ENCODE measurements at regions not wholly inside any gene's neighbourhood (a gene's known extent, or its start where the extent isn't known, plus 50 kb on each side); places are given as distances from the start of the nearest gene placed in this dataset.

DNA sequence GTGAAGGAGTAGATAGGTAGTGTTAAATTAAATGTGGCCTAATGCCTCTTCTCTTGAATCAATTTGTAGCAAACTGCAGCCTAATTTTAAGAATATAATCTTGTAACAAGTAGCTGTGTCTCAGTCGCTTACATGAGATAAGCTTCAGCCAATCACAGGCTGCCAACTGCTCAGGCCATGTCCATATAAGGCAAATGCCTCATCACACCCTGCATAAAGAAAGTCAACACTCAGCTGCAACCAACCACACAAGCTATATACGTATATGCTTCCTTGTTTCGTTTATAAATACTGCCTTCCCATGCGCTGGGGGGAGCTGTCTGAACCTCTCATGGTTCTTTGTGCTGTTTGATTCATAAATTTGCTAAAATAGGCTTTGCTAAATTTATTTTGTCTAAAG lies 476.3 kb downstream of the TRIB2 start (continued):
- TF ChIP-seq ZNF211 (tag by site-specific recombination; IDR thresholded peaks at IDR 0.05; ENCODE audit: low read depth) (no peak), ZBTB1 (tag by site-specific recombination; IDR thresholded peaks at IDR 0.05) (no peak)

DNA sequence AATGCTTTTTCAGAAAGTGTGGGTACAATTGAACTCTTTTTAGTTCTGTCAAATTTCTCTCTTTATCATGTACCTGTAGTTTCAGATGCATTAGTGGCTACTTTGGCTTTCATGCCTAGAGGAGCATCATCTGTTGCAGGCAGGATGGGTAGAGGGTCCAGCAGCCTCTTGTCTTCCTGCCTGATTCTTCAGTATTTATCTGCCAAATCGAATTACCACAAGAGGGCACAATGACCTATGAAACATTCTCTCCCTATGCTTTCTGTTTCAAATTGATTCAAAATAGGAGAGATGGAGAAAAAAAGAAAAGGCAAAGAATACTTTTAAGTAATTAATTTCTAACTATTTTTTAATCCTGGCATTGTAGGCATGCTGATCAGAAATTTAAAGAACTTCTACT lies 477.2 kb downstream of the TRIB2 start:
- Histone ChIP-seq H3K9me3 (ENCODE audit: control insufficient read depth, insufficient read depth, low read depth, low read length) (no peaks in the 10 kb centered on the region), H3K36me3 (ENCODE audit: control insufficient read depth in 2 of 2, insufficient read depth in 1 of 2, low read length in 2 of 2) (no peaks in the 10 kb centered on the region), H3K27ac (ENCODE audit: extremely low read depth, low read depth, low read length) (no peak overlapping the region), H3K4me3 (ENCODE audit: low read depth, low read length) (no peak overlapping the region), H3K4me1 (ENCODE audit: control insufficient read depth, insufficient read depth, low read length) (no peaks in the 10 kb centered on the region)
- no peak for TF ChIP-seq ZNF16 (tag by site-specific recombination; IDR thresholded peaks at IDR 0.05; ENCODE audit: low read depth)
- TF ChIP-seq, protein P1, sequence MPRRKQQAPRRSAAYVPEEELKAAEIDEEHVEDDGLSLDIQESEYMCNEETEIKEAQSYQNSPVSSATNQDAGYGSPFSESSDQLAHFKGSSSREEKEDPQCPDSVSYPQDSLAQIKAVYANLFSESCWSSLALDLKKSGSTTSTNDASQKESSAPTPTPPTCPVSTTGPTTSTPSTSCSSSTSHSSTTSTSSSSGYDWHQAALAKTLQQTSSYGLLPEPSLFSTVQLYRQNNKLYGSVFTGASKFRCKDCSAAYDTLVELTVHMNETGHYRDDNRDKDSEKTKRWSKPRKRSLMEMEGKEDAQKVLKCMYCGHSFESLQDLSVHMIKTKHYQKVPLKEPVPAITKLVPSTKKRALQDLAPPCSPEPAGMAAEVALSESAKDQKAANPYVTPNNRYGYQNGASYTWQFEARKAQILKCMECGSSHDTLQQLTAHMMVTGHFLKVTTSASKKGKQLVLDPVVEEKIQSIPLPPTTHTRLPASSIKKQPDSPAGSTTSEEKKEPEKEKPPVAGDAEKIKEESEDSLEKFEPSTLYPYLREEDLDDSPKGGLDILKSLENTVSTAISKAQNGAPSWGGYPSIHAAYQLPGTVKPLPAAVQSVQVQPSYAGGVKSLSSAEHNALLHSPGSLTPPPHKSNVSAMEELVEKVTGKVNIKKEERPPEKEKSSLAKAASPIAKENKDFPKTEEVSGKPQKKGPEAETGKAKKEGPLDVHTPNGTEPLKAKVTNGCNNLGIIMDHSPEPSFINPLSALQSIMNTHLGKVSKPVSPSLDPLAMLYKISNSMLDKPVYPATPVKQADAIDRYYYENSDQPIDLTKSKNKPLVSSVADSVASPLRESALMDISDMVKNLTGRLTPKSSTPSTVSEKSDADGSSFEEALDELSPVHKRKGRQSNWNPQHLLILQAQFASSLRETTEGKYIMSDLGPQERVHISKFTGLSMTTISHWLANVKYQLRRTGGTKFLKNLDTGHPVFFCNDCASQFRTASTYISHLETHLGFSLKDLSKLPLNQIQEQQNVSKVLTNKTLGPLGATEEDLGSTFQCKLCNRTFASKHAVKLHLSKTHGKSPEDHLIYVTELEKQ (tag by site-specific recombination; IDR thresholded peaks at IDR 0.05; ENCODE audit: borderline replicate concordance) = no peak
- TF ChIP-seq KLF1 (tag by site-specific recombination; IDR thresholded peaks at IDR 0.05) = no peak
- no peak for TF ChIP-seq ZFP69B (tag by site-specific recombination; IDR thresholded peaks at IDR 0.05)
- TF ChIP-seq, protein P2, sequence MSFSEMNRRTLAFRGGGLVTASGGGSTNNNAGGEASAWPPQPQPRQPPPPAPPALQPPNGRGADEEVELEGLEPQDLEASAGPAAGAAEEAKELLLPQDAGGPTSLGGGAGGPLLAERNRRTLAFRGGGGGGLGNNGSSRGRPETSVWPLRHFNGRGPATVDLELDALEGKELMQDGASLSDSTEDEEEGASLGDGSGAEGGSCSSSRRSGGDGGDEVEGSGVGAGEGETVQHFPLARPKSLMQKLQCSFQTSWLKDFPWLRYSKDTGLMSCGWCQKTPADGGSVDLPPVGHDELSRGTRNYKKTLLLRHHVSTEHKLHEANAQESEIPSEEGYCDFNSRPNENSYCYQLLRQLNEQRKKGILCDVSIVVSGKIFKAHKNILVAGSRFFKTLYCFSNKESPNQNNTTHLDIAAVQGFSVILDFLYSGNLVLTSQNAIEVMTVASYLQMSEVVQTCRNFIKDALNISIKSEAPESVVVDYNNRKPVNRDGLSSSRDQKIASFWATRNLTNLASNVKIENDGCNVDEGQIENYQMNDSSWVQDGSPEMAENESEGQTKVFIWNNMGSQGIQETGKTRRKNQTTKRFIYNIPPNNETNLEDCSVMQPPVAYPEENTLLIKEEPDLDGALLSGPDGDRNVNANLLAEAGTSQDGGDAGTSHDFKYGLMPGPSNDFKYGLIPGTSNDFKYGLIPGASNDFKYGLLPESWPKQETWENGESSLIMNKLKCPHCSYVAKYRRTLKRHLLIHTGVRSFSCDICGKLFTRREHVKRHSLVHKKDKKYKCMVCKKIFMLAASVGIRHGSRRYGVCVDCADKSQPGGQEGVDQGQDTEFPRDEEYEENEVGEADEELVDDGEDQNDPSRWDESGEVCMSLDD (tag by site-specific recombination; IDR thresholded peaks at IDR 0.05) = no peak
- no peak for TF ChIP-seq SALL2 (tag by site-specific recombination; IDR thresholded peaks at IDR 0.05; ENCODE audit: borderline replicate concordance)
- no peak for TF ChIP-seq SCRT1 (tag by site-specific recombination; IDR thresholded peaks at IDR 0.05; ENCODE audit: borderline replicate concordance)
- TF ChIP-seq ZNF658 (tag by site-specific recombination; IDR thresholded peaks at IDR 0.05) = no peak
- TF ChIP-seq, protein P3, sequence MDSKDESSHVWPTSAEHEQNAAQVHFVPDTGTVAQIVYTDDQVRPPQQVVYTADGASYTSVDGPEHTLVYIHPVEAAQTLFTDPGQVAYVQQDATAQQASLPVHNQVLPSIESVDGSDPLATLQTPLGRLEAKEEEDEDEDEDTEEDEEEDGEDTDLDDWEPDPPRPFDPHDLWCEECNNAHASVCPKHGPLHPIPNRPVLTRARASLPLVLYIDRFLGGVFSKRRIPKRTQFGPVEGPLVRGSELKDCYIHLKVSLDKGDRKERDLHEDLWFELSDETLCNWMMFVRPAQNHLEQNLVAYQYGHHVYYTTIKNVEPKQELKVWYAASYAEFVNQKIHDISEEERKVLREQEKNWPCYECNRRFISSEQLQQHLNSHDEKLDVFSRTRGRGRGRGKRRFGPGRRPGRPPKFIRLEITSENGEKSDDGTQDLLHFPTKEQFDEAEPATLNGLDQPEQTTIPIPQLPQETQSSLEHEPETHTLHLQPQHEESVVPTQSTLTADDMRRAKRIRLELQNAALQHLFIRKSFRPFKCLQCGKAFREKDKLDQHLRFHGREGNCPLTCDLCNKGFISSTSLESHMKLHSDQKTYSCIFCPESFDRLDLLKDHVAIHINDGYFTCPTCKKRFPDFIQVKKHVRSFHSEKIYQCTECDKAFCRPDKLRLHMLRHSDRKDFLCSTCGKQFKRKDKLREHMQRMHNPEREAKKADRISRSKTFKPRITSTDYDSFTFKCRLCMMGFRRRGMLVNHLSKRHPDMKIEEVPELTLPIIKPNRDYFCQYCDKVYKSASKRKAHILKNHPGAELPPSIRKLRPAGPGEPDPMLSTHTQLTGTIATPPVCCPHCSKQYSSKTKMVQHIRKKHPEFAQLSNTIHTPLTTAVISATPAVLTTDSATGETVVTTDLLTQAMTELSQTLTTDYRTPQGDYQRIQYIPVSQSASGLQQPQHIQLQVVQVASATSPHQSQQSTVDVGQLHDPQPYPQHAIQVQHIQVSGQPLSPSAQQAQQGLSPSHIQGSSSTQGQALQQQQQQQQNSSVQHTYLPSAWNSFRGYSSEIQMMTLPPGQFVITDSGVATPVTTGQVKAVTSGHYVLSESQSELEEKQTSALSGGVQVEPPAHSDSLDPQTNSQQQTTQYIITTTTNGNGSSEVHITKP (tag by site-specific recombination; IDR thresholded peaks at IDR 0.05) = no peak
- CTCF ChIA-PET = interaction anchor here (0.6 to 1.3 kb wide), 5 partner anchors 15 to 1518 kb away, joined by 3 to 4 read pairs (median 3); no protein-coding TSS in a partner anchor
- POLR2A ChIA-PET = no interaction called here

DNA sequence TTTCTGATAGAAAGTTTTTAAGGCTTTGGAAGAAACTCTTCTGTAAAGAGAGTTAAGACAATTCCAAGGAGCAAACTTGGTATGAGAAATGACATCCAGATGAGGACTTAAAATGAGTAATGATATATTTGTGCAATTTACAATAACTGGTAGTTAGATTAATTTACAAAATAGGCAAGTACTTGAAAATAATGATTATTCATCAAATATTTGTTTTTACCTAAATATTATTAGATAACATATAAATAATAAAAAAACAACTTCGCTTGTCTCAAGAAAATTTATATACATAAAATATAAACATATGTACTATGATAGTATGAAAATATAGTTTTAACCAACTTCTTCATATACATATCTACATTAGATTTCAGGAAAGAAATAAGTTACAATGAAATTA lies 478.5 kb downstream of the TRIB2 start:
- ChIA-PET CTCF (no interaction called here), POLR2A (no interaction called here)
- TF ChIP-seq ZNF394 (tag by site-specific recombination; IDR thresholded peaks at IDR 0.05; ENCODE audit: borderline replicate concordance) (no peak), ZNF701 (tag by site-specific recombination; IDR thresholded peaks at IDR 0.05) (no peak)
- H3K36me3 ChIP-seq (ENCODE audit: control insufficient read depth in 2 of 2, insufficient read depth in 1 of 2, low read length in 2 of 2) = no peaks in the 10 kb centered on the region
- no peak overlapping the region for H3K4me3 ChIP-seq (ENCODE audit: low read depth, low read length)
- H3K4me1 ChIP-seq (ENCODE audit: control insufficient read depth, insufficient read depth, low read length) = no peaks in the 10 kb centered on the region
- H3K27ac ChIP-seq (ENCODE audit: extremely low read depth, low read depth, low read length) = no peak overlapping the region
- H3K9me3 ChIP-seq (ENCODE audit: control insufficient read depth, insufficient read depth, low read depth, low read length) = no peaks in the 10 kb centered on the region
